Midbrain (tissue), 1 donor: ENCODE measurements at regions not wholly inside any gene's neighbourhood (a gene's known extent, or its start where the extent isn't known, plus 50 kb on each side); places are given as distances from the start of the nearest gene placed in this dataset.
"Not testable (repeated sequence)": the region's sequence is repeated elsewhere in the genome, so short reads cannot be mapped to it uniquely, and the experiment has no call there.

Experiments used
- DNase-seq: peaks from one replicate; lab custom pipeline; 2025; lab: John Stamatoyannopoulos, UW

DNA sequence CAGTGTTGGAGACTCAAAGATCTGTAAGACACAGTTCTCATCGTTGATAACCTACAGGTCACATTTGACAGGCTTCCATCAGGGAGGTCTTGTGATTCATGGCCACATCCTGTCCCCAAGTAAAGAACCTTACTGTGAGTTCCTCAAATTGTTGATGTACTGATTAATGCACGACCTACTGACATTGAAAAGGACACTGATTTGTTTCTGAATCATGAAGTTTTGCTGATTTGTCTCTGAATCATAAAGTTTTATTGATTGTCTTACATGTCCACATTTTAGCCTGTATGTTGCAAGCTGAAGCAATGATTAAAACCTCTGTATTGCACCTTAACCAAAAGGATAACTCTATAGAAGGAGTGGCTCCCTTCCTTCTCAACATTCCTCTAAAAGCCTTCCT, 476.3 kb upstream of the RUNX1 start:
- DNase-seq, result no peak

DNA sequence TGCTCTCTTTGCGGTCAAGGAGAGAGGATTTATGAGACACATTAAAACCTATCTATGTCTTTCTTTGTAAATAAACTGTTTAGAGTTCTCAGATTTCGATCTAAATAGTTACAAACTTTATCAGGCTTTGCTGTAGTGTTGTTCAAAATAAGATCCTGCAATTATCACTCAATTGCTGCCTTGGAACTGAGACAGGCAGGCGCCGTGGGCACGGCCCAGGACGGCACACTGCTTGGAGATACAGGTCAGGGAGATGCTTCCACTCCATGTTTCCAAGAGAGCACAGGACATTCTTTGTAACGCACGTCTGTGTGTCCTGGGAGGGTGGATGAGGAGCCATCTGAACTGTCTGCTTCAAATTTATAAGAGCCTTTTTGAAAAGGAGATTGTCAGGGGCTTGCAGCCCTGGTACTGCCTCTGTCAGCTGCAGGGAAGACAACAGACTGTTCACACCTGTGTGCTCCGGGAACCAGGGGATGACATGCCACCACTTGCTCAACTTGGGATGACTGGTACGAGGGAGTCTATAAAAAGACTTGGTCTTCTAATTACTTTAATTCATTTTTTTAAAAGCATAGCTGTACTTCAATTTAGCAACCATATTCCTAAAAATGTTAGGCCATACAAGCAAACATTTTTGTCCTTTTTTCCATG, 472.9 kb upstream of the RUNX1 start:
- no peak for DNase-seq

DNA sequence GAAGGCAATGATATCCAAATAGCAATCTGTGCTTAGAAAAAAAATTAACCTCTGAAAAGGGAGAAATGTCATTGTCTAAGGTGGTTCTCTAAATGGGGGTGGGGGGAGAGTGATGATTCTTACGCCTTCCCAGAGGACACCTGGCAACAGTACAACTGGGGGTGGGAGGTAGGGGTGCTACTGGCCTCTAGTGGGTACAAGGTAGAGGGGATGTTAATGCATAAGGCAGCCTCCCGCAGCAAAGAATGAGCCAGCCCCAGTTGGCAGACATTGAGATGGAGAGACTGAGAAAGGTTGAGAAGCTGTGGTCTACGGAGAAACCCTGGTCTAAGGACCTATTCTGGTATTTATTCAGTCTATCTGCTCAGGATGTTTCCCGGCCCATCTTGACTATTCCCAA, 472.2 kb upstream of the RUNX1 start:
- DNase-seq, result no peak

DNA sequence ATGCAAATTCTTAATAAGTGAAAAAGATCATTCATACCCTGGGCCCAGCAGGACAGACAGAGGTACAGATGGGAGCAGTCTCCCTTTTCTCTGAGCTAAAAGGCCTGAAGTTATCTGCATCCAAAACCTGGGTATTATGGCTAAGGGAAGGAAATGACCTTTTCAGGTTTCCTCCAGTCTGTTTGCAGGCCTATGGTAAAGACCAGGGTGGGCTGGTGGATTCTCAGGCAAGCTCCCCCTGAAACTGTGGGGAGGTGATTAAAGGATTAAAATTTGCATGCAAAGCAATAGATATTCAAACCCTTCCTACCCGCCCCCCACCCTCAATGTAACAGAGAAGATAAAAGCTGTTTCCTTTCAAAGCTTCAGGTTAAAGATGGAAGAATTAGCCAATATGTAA, 471.8 kb upstream of the RUNX1 start:
- no peak for DNase-seq

DNA sequence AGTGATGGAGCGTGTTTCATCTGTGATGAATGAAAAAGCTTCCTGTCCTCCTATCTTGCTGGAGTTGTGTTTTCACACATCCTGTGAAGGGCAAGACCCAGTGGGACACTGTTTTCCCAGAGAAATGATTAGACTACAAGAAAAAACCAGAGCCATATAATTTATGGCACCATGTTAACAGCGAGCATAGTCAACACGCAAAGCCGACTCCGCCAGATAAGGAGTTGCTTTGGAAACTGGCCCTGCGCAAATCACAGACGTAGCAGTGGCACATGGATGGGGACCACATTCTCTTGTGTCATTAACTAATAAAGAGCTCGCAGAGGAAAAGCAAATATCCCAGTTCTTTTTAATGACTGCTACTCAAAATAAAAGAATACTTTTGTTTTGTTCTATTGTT, 471.2 kb upstream of the RUNX1 start:
- no peak for DNase-seq

DNA sequence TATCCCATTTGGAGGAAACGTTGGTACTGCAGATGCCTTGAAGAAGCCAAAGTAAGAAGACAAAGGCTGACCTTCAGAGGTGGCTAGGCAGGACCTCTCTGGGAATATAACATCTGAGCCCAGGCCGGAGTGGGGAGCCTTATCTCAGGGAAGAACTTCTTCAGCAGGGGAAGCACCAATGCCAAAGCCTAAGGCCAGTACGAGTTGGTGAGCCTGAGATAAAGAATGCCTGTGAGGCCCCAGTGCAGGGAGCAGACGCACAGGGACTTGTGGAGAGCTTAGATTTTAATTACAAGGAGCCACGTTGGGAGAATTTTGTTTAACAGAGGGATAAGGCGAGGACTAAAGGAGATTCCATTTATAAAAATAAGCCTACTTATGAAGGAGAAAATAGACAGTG, 468.8 kb upstream of the RUNX1 start:
- DNase-seq, result no peak

DNA sequence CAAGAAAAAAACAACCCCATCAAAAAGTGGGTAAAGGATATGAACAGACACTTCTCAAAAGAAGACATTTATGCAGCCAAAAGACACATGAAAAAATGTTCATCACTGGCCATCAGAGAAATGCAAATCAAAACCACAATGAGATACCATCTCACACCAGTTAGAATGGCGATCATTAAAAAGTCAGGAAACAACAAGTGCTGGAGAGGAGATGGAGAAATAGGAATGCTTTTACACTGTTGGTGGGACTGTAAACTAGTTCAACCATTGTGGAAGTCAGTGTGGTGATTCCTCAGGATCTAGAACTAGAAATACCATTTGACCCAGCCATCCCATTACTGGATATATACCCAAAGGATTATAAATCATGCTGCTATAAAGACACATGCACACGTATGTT, 467.2 kb upstream of the RUNX1 start:
- not testable (repeated sequence) for DNase-seq

DNA sequence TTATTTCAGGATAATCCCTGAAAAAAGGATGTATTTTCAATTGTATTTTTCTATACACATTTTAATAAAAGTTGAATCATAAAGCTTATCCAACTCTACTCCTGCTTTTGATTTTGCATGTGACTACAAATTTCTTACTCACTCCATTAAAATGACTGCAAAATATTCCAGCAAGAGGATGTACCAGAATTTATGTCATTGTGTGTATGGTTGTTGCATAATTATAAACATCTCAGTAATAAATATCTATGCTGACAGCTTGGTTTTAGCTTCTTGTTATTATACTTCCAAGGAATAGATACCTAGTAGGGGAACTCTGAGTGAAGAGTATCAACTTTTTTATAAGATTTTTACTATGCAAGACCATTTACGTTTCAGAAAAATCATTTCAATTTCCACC, 463.2 kb upstream of the RUNX1 start:
- no peak for DNase-seq

DNA sequence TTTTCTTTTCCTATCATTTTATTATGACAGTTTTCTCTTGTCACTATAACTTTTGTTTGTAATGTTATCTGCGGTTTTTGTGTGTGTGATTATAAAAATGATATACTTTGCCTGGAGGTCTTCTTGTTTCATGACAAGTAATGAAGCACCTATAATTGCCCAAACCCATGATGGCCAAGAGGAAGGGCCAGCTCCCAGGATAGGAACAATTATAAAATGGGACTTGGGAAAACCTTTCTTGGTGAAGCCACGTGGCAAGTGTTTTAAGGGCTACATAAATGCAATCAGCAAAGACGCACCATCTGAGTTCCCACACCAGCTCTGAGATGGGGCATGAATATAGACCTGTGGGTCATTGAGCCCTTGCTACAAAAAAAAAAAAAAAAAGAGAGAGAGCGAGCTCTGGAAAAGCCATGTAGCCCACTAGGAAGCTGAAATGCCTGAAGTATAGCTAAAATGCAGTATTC, 462.6 kb upstream of the RUNX1 start:
- DNase-seq, result no peak

DNA sequence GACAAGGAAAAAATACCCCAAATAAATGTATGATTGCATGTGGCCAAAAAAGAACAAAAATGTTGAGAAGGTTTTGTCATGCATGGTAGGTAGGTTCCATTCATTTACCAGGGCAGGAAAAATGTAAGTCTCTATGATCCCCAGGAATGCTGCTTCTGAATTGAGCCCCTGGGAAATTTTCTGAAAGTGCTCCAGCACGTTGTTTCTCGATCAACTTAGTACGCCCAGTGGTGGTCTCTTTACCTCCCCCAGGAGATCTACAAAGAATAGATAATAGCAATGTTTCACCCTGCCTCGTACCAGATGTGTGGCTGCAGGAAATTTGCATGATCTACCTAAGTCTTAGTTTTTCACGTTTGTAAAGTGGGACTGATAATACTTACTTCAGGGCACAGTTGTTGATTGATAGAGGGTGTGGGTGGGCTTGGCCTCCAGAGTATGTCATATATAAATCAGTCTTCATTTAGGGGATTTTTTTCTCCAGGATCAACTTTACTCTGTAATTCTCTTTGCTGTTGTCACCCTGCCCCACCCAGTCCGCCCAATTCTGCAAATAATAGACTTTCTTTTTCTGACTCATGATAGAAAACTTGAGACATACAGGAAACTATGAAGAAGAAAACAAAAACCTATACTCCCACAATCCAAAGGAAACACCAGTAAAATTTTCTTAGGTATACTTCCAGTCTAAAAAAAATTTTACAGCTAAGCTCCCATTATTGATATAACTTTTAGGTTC, 462.0 kb upstream of the RUNX1 start:
- no peak for DNase-seq

DNA sequence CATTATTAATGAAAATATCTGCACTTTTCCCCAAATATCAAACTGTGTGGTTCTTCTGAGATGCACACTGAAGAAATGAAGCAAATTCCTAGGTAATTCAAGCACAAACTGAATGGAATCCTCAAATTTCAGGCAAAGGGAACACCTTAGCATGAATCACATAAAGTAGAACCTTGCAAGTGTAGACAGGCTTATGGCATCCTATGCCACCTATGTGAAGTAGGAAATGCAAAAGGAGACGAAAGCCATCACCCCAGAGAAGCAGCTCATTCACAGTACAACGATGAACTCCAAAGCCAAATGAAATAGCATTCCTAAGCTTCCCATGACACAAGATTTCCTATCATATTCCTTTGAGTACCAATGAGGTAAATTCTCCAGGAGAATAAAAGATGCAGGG, 461.2 kb upstream of the RUNX1 start:
- no peak for DNase-seq

DNA sequence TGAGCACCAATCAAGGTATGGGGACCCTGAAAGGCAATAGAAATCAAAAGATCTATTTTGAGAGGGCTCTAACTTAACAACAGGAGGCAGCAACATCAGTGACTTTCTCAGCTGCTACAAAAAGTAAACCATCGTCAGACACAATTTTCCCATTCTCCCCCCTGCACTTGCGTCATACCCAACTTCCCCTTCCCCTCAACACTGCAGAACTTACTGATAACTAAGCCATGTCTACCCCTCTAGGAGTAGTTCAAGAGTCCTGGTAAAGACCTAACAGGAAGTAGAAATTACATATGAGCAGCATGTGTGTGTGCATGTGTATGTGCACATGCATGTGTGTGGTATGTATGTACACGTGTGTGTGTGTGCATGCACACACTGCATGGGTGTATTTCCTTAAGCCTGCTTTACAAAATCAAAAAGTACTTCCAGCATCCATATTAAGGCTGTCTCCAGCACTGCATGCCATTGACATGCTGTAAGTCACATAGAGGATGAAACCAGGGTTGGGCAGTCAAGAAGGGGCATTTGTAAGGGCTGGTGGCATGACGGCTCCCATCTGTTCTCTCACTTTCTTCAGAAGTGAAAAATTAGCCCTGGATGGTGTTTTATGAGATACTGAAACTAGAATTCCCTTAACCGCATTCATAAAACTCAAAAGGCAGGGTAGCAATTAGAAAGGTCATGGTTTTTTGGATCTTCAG, 460.1 kb upstream of the RUNX1 start:
- DNase-seq, result no peak

DNA sequence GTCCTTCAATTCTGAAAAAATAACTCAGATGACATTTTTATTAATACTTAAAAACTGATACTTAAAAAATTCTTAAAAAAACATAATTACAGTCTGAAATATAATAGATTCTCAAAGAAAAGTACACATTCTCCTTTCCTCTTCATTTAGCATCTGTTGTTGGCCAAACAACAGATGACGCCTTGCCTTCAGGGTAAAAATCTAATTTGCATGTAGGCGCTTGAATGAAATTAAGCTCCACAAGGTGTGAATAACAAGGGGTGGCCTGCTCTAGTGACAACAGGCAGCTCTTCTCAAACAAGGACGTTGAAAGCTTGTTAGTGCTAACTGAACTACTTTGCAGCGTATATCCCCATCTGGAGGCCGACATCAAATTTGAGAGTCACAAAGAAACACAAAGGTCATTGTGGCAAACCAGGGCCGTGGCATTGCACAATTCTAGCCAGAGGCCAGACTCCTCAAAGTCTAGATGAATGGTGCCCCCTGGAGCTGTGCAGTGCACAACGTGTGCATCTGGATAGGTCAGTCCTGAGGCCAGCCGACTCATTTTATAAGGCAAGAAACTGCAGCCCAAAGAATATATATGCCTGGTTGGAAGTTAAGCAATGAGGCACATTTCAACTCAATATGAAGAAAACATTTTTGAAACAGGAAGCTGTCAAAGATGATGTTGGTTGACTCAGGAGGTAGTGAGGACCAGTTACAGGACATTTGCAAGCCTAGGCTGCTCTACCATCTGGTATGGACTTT, 459.2 kb upstream of the RUNX1 start:
- DNase-seq, result peak; percentile 34

DNA sequence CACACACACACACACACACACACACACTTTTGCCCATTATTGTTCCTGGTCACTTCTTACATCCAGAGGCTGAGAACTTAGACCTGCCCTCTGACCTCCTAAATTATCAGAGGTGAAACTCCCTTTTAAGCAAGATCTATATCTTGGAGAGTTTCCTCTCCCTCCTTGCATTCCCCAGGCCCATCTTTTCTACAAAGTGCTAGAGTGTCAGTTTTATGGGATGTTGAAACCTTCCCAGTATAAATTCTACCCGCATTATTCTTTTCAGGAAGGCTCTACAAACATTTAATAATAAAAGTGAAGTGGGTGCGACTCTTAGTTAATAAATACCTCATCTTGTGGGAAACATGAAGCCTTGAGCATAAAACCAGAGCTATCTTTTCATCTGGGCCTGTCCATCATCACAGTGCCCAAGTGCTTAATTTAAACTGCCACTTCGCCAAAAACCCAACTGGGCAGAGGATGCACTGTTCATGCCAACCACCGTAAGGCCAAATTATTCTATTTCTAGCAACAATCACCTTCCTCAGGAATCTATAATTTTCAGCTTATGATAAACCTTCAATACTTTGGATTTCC, 458.2 kb upstream of the RUNX1 start:
- DNase-seq, result no peak

DNA sequence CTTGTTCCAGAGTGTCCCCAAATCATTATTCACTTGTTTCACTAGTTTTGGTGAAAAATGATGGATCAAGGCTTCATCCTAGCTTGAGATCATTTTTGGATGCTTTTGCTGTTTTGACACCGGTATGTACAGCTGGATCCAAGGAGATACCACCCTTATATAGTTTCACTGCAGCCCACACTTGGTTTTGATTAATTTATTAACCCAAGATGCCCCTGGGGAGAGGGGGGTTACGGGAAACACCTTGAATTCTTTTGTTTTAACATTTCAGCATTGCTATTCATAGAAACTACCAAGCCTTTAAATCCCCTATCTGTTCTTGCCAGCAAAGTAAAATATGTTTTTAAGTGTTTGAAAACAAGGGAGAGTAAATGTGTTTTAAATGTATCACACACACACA, 457.7 kb upstream of the RUNX1 start:
- DNase-seq, result no peak

DNA sequence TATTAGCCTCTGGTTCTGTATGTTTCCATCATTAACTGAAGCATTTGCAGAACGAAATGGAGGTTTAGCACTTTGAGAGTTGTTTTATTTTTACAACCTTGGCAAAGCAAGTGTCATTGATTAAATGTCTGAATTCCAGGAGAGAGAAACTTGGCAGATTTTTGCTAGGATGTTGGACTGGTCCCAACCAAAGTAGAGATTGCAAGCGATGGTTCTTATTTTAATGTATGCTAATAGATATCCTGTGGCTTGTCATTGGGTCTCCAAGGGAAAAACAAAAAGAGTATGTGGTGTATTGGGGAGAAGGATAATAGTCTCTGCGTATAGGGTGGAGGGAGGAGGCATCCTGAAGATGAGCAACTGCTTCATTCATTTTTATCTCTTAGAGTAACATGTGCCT, 457.2 kb upstream of the RUNX1 start:
- DNase-seq, result no peak

DNA sequence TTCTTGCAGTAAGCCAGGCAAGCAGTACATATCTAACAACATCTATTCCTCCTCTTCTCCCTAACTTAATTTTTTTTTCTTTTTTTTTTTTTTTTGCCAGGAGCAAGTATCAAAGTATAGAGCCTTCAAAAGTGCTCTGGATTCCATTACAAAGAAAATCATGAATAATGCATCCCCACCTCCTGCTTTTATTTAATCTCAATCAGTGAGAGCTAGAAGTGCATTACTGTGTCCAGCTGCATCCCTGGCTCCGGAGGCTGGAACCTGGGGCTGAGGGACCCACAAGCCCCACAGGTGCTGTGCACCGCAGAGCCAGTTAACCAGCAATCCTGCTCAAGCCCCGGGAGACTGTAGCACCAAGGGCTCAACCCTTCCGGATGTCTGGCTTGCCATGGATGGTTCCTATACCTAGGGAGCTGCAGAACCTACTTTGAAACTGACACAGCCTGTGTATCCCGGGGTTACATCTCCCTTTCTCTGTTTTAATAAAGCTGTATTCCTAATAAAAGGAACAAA, 455.9 kb upstream of the RUNX1 start:
- no peak for DNase-seq

DNA sequence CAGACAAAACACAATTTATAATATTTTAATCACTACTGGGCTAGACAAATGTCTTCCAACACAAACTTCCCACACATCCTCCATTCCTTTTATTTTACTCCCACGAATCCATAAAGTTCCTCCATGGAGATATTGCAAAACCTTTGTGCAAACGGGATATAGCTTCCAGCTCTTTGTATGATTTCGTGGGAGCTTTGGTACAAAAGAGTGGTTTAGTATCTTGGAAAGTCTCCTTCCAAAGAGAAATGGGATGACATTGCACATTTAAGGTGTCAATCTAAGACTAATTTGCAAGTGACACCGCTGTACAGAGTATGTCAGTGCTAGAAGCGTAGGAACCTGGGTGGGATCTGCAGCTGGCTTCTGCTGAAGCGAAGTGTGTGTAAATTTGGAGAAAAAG, 455.2 kb upstream of the RUNX1 start:
- DNase-seq, result no peak

DNA sequence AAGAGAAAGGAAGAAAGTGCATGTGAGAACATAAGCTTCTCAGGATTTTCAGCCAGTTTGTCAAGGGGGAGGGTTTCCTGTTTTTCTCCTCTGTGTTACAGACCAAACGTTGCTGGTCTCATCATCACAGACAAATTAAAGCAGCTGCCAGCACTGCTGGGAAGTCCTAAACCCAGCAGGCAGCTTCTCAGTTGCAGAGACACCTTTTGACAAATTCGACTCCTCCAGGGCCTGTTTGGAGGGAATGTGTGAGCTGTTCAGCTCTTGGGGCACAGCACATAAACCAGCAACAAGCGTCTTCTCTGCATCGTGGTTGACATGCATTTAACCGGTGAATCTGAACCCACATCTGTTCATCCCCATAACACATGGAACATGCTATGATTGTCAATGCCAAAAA, 454.6 kb upstream of the RUNX1 start:
- DNase-seq, result no peak

DNA sequence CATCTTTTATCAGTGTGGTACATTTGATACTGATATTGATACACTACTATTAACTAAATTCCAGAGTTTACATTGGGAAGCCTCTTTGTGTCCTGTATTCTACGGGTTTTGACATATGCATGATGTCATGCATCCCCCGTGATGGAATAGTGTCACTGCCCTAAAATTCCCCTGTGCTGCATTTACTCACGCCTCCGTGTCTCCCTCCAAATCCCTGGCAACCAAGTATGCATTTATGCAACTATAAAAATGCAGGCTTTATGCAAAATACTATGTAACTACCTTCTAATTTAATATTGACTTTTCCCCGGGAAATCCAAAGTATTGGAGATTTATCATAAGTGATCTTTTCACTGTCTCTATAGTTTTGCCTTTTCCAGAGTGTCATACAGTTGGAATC, 453.7 kb upstream of the RUNX1 start:
- no peak for DNase-seq

DNA sequence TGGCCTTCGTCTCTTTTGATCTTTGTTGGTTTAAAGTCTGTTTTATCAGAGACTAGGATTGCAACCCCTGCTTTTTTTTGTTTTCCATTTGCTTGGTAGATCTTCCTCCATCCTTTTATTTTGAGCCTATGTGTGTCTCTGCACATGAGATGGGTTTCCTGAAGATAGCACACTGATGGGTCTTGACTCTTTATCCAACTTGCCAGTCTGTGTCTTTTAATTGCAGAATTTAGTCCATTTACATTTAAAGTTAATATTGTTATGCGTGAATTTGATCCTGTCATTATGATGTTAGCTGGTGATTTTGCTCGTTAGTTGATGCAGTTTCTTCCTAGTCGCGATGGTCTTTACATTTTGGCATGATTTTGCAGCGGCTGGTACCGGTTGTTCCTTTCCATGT, 448.4 kb upstream of the RUNX1 start:
- DNase-seq, result not testable (repeated sequence)
